Pancreas (tissue), 10 donors: ENCODE measurements at regions not wholly inside any gene's neighbourhood (a gene's known extent, or its start where the extent isn't known, plus 50 kb on each side); places are given as distances from the start of the nearest gene placed in this dataset.

Experiments
- ATAC-seq, 4 donors: fragments of 200-7000 bp; cut with Tn5 transposase; one replicate each; pipeline versions ENCODE4 v1.8.0 to v1.9.1; 2020; ENCODE audit warnings: mild to moderate bottlenecking in 4 of 4, moderate library complexity in 4 of 4
- DNase-seq, 6 donors: peaks; one replicate each; pipeline ENCODE4 v3.0.0-alpha.2; 2020
- FAIRE-seq: peaks from 2 replicates; lab custom pipeline; 2012; peaks lifted over from hg19 to GRCh38; lab: Jason Lieb, UNC
- H3K27ac ChIP-seq, 4 donors: fragments of 200-600 bp; sonication (generic); 1 replicate in 3 of 4; 2 replicates in 1 of 4; pipeline versions ENCODE4 v1.5.0 to v1.8.0; 2020
- H3K27me3 ChIP-seq, 4 donors: fragments of 200-600 bp; one replicate each; pipeline ENCODE4 v1.8.0; 2021
- H3K36me3 ChIP-seq, 3 donors: fragments of 200-600 bp; sonication (generic) in 1 of 3; one replicate each; pipeline versions ENCODE4 v1.5.0 to v1.8.0; 2020 to 2021
- H3K4me1 ChIP-seq, 3 donors: fragments of 200-600 bp; one replicate each; pipeline ENCODE4 v1.8.0; 2021
- H3K4me3 ChIP-seq, 4 donors: fragments of 200-600 bp; sonication (generic) in 2 of 4; one replicate each; pipeline versions ENCODE4 v1.5.0 to v1.8.0; 2020 to 2021
- H3K9me3 ChIP-seq, 4 donors: fragments of 200-600 bp; one replicate each; pipeline ENCODE4 v1.8.0; 2021
- WGBS, 2 donors: extraction: QIAGEN DNeasy Blood & Tissue Kit; methylation state at CpG; one replicate each; pipeline ENCODE4 v1.1.7; 2013; 5-methylcytosine and 5-hydroxymethylcytosine counted together
- intact Hi-C, 3 donors: fragments of 100-400 bp; cut with DNase I; formaldehyde crosslinking; loops; one replicate each; pipeline versions ENCODE4 v1.11.1 to v1.14.2; 2022
- TF ChIP-seq, protein P1 (sequence below), 4 donors: fragments of 200-600 bp; sonication (generic) in 3 of 4; IDR thresholded peaks; one replicate each; pipeline versions ENCODE4 v1.5.0 to v1.8.0; 2021; ENCODE audit warnings: antibody characterized with exemption in 4 of 4
- donor health status: healthy with polysubstance abuse.
- donor health status: DM: no; HTN: no; CAD: no; lungs with moderate emphysema.
- donor health status: DM: no; HTN: no; CAD: no.
- donor health status: control.
- donor health status: control.
- donor health status: Bipolar disorder and iron deficiency.
- donor health status: DM: yes; HTN: yes; CAD: no.
- donor health status: DM: no; HTN: no; CAD: no.
- donor health status: DM: no; HTN: no; CAD: no.
- donor health status: DM: yes; HTN: yes; CAD: no.

DNA sequence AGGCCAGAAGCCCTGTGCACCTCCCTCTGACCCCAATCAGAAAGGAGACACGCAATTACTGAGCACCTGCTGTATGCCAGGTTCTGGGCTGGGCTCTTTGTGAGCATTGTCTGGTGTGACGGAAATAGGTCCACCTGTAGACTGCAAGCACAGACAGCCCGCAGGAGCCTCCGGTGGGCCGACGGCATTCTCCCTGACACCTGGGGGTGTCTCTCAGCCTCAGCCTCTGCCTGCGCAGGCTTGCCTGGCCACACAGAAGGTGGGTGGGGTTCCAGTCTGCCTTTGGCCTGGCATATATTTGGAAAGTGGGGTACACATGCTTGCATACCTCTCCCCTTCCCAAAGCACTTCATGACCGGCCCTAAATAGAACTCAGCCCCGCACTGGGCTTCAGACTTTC lies 129.3 kb downstream of the BUD13 start:
- FAIRE-seq (no peak), ATAC-seq (no peak), DNase-seq (no peak)
- TF ChIP-seq, protein P1, sequence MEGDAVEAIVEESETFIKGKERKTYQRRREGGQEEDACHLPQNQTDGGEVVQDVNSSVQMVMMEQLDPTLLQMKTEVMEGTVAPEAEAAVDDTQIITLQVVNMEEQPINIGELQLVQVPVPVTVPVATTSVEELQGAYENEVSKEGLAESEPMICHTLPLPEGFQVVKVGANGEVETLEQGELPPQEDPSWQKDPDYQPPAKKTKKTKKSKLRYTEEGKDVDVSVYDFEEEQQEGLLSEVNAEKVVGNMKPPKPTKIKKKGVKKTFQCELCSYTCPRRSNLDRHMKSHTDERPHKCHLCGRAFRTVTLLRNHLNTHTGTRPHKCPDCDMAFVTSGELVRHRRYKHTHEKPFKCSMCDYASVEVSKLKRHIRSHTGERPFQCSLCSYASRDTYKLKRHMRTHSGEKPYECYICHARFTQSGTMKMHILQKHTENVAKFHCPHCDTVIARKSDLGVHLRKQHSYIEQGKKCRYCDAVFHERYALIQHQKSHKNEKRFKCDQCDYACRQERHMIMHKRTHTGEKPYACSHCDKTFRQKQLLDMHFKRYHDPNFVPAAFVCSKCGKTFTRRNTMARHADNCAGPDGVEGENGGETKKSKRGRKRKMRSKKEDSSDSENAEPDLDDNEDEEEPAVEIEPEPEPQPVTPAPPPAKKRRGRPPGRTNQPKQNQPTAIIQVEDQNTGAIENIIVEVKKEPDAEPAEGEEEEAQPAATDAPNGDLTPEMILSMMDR (IDR thresholded peaks at IDR 0.05): no peak
- Histone ChIP-seq H3K27ac (no peak overlapping the region), H3K27me3 (no peaks in the 10 kb centered on the region), H3K4me3 (no peak overlapping the region), H3K36me3 (no peaks in the 10 kb centered on the region), H3K4me1 (no peaks in the 10 kb centered on the region), H3K9me3 (no peaks in the 10 kb centered on the region)
- WGBS, 2 donors: 68 to 69% methylated on average over 9 of the region's 9 CpGs
- intact Hi-C loops: loop anchor here in 1 of 3 donors (10.0 kb wide), 1 partner anchor 189 kb away; no protein-coding TSS in a partner anchor

GRCh38 chr11:116642902-116643301 lies 129.9 kb downstream of the BUD13 start:
- no peak for ATAC-seq
- DNase-seq: no peak
- H3K4me3 ChIP-seq: no peak overlapping the region
- H3K4me1 ChIP-seq: no peaks in the 10 kb centered on the region
- TF ChIP-seq, protein P1 (IDR thresholded peaks at IDR 0.05): no peak
- FAIRE-seq: no peak
- H3K27me3 ChIP-seq: no peaks in the 10 kb centered on the region
- intact Hi-C loops: loop anchor here in 1 of 3 donors (10.0 kb wide), 1 partner anchor 188 kb away; no protein-coding TSS in a partner anchor
- H3K9me3 ChIP-seq: no peaks in the 10 kb centered on the region
- no peak overlapping the region for H3K27ac ChIP-seq
- H3K36me3 ChIP-seq: no peaks in the 10 kb centered on the region

DNA sequence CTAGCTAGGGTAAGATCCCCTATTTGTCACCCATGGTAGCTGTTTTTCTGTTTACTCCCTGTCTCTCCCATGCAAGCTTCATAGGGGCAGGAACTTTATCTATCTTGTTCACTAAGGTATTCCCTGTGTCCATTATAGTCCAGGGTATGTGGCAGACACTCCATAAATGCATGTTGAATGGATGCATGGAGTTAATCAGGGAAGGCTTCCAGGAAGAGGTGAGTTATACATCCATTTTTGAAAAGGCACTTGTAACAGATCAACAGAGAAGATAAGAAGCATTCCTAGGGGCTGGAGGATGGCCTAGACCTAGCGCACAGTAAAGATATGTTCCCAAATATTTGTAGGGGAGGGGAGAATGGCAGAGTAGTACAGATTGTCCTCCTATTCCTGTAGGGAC lies 130.3 kb downstream of the BUD13 start:
- FAIRE-seq (no peak), ATAC-seq (no peak), DNase-seq (no peak)
- Histone ChIP-seq H3K27me3 (no peaks in the 10 kb centered on the region), H3K27ac (no peak overlapping the region), H3K4me3 (no peak overlapping the region), H3K9me3 (no peaks in the 10 kb centered on the region), H3K36me3 (no peaks in the 10 kb centered on the region), H3K4me1 (no peaks in the 10 kb centered on the region)
- intact Hi-C loops: loop anchor here in 1 of 3 donors (10.0 kb wide), 1 partner anchor 188 kb away; no protein-coding TSS in a partner anchor
- 76 to 82% methylated on average over 1 of the region's 1 CpG for WGBS, 2 donors
- TF ChIP-seq, protein P1 (IDR thresholded peaks at IDR 0.05): no peak

- H3K36me3 ChIP-seq: no peaks in the 10 kb centered on the region
- H3K27ac ChIP-seq: no peak overlapping the region
- ATAC-seq: peak; percentile 58 to 90 (median 88)
- WGBS, 2 donors: 21% methylated on average over 11 of the region's 11 CpGs
- TF ChIP-seq, protein P1 (IDR thresholded peaks at IDR 0.05): peak; percentile 24 to 74 (median 60)
- no peaks in the 10 kb centered on the region for H3K9me3 ChIP-seq
- FAIRE-seq: no peak
- peak; percentile 19 to 82 (median 68) for DNase-seq
- no peak overlapping the region for H3K4me3 ChIP-seq
- intact Hi-C loops: loop anchor here in 1 of 3 donors (10.0 kb wide), 1 partner anchor 187 kb away; no protein-coding TSS in a partner anchor
- no peaks in the 10 kb centered on the region for H3K4me1 ChIP-seq
- H3K27me3 ChIP-seq: no peaks in the 10 kb centered on the region
Observed at GRCh38 chr11:116641561-116642045, 131.2 kb downstream of the BUD13 start.

DNA sequence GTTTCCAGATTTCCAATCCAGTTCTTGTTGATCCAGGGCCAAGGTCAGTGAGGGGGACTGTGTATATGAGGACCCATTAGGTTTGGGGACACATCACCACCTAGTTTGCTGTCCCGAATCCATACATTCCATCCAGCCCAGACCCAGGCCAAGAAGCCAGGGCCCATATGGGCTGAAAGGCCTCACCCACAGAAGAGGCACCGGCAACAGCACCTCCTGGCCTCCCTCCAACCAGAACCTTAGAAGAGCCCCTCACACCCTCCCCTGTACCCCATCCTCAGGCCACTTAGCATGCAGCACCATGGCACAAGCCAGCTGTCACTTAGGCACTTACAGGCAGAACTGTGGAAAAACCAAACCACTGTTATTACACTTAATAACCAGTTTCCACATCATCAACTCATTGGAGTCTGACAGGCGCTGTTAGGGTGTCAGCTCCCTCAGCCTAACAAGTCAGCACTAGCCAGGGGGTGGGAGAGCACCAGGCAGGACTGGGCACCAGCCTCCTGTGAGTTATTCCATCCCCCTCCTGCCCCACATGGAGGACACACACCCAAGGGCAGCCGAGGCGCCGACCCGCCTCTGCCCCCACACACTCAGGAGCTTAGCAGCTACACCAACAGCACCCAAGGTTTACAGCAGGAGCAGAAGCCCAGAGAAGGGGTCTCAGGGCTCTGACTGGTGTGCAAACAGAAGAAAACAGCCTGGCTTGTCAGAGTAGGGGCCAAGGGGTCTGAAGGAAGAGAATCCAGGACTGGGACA lies 132.0 kb downstream of the BUD13 start:
- 70 to 72% methylated on average over 7 of the region's 7 CpGs for WGBS, 2 donors
- DNase-seq (no peak), FAIRE-seq (no peak), ATAC-seq (peak in 1 of 4 donors; percentile 30)
- Histone ChIP-seq H3K27ac (no peak overlapping the region), H3K27me3 (no peaks in the 10 kb centered on the region), H3K4me1 (no peaks in the 10 kb centered on the region), H3K9me3 (no peaks in the 10 kb centered on the region), H3K4me3 (no peak overlapping the region), H3K36me3 (no peaks in the 10 kb centered on the region)
- TF ChIP-seq, protein P1 (IDR thresholded peaks at IDR 0.05): no peak
- intact Hi-C loops: loop anchor here in 1 of 3 donors (10.0 kb wide), 1 partner anchor 186 kb away; no protein-coding TSS in a partner anchor
